ENCODE measurements at regions not wholly inside any gene's neighbourhood (a gene's known extent, or its start where the extent isn't known, plus 50 kb on each side); places are given as distances from the start of the nearest gene placed in this dataset.

GRCh38 chr18:4781873-4782272 is 326.8 kb upstream of the DLGAP1 start:
- Histone ChIP-seq H2AFZ (ENCODE audit: low read depth, low read length) (no peak overlapping the region), H4K20me1 (ENCODE audit: insufficient read depth) (no peaks in the 10 kb centered on the region), H3K4me3 (ENCODE audit: low read length) (no peak overlapping the region), H3K4me2 (ENCODE audit: low read length) (no peak overlapping the region), H3K27me3 (ENCODE audit: insufficient read depth, low read depth, low read length) (no peaks in the 10 kb centered on the region), H3K36me3 (ENCODE audit: insufficient read depth, low read length) (no peaks in the 10 kb centered on the region), H3K9me3 (ENCODE audit: low read length) (no peaks in the 10 kb centered on the region), H3F3A (ENCODE audit: insufficient read depth, low read length, poor library complexity, severe bottlenecking) (no peaks in the 10 kb centered on the region), H3K9ac (ENCODE audit: low read length) (no peak overlapping the region), H3K79me2 (replicated peaks; ENCODE audit: insufficient read depth, low read length) (no peaks in the 10 kb centered on the region), H3K27ac (ENCODE audit: low read length) (no peak overlapping the region), H3K9me2 (ENCODE audit: insufficient read depth, low read length) (no peaks in the 10 kb centered on the region)
- TF ChIP-seq TAF1 (IDR thresholded peaks at IDR 0.05; ENCODE audit: low read depth) (no peak), POLR2AphosphoS5 (IDR thresholded peaks at IDR 0.05) (no peak), MXI1 (conservative IDR thresholded peaks at IDR 0.05; ENCODE audit: poor library complexity, severe bottlenecking) (no peak), EZH2 (IDR thresholded peaks at IDR 0.05; ENCODE audit: borderline replicate concordance, insufficient read depth, low read length, poor library complexity, severe bottlenecking) (no peak), SMC3 (conservative IDR thresholded peaks at IDR 0.05; ENCODE audit: poor library complexity) (no peak), EP300 (conservative IDR thresholded peaks at IDR 0.05; ENCODE audit: poor library complexity, severe bottlenecking) (no peak), RAD21 (conservative IDR thresholded peaks at IDR 0.05) (no peak)
- TF ChIP-seq, protein P1, sequence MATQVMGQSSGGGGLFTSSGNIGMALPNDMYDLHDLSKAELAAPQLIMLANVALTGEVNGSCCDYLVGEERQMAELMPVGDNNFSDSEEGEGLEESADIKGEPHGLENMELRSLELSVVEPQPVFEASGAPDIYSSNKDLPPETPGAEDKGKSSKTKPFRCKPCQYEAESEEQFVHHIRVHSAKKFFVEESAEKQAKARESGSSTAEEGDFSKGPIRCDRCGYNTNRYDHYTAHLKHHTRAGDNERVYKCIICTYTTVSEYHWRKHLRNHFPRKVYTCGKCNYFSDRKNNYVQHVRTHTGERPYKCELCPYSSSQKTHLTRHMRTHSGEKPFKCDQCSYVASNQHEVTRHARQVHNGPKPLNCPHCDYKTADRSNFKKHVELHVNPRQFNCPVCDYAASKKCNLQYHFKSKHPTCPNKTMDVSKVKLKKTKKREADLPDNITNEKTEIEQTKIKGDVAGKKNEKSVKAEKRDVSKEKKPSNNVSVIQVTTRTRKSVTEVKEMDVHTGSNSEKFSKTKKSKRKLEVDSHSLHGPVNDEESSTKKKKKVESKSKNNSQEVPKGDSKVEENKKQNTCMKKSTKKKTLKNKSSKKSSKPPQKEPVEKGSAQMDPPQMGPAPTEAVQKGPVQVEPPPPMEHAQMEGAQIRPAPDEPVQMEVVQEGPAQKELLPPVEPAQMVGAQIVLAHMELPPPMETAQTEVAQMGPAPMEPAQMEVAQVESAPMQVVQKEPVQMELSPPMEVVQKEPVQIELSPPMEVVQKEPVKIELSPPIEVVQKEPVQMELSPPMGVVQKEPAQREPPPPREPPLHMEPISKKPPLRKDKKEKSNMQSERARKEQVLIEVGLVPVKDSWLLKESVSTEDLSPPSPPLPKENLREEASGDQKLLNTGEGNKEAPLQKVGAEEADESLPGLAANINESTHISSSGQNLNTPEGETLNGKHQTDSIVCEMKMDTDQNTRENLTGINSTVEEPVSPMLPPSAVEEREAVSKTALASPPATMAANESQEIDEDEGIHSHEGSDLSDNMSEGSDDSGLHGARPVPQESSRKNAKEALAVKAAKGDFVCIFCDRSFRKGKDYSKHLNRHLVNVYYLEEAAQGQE (IDR thresholded peaks at IDR 0.05; ENCODE audit: borderline replicate concordance): no peak
- TF ChIP-seq, protein P2, sequence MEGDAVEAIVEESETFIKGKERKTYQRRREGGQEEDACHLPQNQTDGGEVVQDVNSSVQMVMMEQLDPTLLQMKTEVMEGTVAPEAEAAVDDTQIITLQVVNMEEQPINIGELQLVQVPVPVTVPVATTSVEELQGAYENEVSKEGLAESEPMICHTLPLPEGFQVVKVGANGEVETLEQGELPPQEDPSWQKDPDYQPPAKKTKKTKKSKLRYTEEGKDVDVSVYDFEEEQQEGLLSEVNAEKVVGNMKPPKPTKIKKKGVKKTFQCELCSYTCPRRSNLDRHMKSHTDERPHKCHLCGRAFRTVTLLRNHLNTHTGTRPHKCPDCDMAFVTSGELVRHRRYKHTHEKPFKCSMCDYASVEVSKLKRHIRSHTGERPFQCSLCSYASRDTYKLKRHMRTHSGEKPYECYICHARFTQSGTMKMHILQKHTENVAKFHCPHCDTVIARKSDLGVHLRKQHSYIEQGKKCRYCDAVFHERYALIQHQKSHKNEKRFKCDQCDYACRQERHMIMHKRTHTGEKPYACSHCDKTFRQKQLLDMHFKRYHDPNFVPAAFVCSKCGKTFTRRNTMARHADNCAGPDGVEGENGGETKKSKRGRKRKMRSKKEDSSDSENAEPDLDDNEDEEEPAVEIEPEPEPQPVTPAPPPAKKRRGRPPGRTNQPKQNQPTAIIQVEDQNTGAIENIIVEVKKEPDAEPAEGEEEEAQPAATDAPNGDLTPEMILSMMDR (IDR thresholded peaks at IDR 0.05; ENCODE audit: poor library complexity, severe bottlenecking): no peak

DNA sequence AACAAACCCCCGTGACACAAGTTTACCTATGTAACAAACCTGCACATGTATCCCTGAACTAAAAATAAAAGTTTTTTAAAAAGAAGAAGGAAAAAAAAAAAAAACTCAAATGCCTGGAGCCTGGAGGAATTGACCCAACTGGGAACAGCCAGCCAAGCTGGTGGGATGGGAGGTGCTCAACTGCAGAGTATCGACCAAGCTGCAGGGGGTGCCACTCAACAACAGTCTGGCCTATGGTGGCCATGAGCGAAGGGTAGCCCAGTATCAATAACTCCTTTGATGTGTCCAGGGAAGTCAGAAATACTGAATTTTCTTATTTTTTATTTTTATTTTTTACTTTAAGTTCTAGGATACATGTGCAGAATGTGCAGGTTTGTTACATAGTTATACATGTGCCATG is 310.3 kb upstream of the DLGAP1 start:
- H4K20me1 ChIP-seq (ENCODE audit: insufficient read depth): no peaks in the 10 kb centered on the region
- H2AFZ ChIP-seq (ENCODE audit: low read depth, low read length): no peak overlapping the region
- no peak overlapping the region for H3K4me3 ChIP-seq (ENCODE audit: low read length)
- no peaks in the 10 kb centered on the region for H3K36me3 ChIP-seq (ENCODE audit: insufficient read depth, low read length)
- no peak for TF ChIP-seq SMC3 (conservative IDR thresholded peaks at IDR 0.05; ENCODE audit: poor library complexity)
- no peak for TF ChIP-seq EP300 (conservative IDR thresholded peaks at IDR 0.05; ENCODE audit: poor library complexity, severe bottlenecking)
- TF ChIP-seq RAD21 (conservative IDR thresholded peaks at IDR 0.05): no peak
- no peak for TF ChIP-seq MXI1 (conservative IDR thresholded peaks at IDR 0.05; ENCODE audit: poor library complexity, severe bottlenecking)
- TF ChIP-seq, protein P1 (IDR thresholded peaks at IDR 0.05; ENCODE audit: borderline replicate concordance): no peak
- no peak for TF ChIP-seq EZH2 (IDR thresholded peaks at IDR 0.05; ENCODE audit: borderline replicate concordance, insufficient read depth, low read length, poor library complexity, severe bottlenecking)
- no peak for TF ChIP-seq TAF1 (IDR thresholded peaks at IDR 0.05; ENCODE audit: low read depth)
- TF ChIP-seq, protein P2 (IDR thresholded peaks at IDR 0.05; ENCODE audit: poor library complexity, severe bottlenecking): no peak
- TF ChIP-seq POLR2AphosphoS5 (IDR thresholded peaks at IDR 0.05): no peak
- no peaks in the 10 kb centered on the region for H3K27me3 ChIP-seq (ENCODE audit: insufficient read depth, low read depth, low read length)
- no peak overlapping the region for H3K27ac ChIP-seq (ENCODE audit: low read length)
- H3K9ac ChIP-seq (ENCODE audit: low read length): no peak overlapping the region
- no peaks in the 10 kb centered on the region for H3K79me2 ChIP-seq (replicated peaks; ENCODE audit: insufficient read depth, low read length)
- no peaks in the 10 kb centered on the region for H3K9me2 ChIP-seq (ENCODE audit: insufficient read depth, low read length)
- no peaks in the 10 kb centered on the region for H3F3A ChIP-seq (ENCODE audit: insufficient read depth, low read length, poor library complexity, severe bottlenecking)
- H3K4me2 ChIP-seq (ENCODE audit: low read length): no peak overlapping the region
- no peaks in the 10 kb centered on the region for H3K9me3 ChIP-seq (ENCODE audit: low read length)

All from neural cell (in vitro differentiated cells).